ENCODE measurements at regions not wholly inside any gene's neighbourhood (a gene's known extent, or its start where the extent isn't known, plus 50 kb on each side); places are given as distances from the start of the nearest gene placed in this dataset.

- no peak overlapping the region for H3K4me3 ChIP-seq (ENCODE audit: low read depth, low read length)
- CTCF ChIA-PET: no interaction called here
- no peak overlapping the region for H3K27ac ChIP-seq (ENCODE audit: extremely low read depth, low read depth, low read length)
- POLR2A ChIA-PET: no interaction called here
- no peaks in the 10 kb centered on the region for H3K4me1 ChIP-seq (ENCODE audit: control insufficient read depth, insufficient read depth, low read length)
- H3K9me3 ChIP-seq (ENCODE audit: control insufficient read depth, insufficient read depth, low read depth, low read length): no peaks in the 10 kb centered on the region; the same call in 1 of the 2 replicates
- no peak for TF ChIP-seq ZIC2 (tag by site-specific recombination; IDR thresholded peaks at IDR 0.05)
- TF ChIP-seq ZNF621 (tag by site-specific recombination; IDR thresholded peaks at IDR 0.05): no peak
- TF ChIP-seq ZNF302 (tag by site-specific recombination; IDR thresholded peaks at IDR 0.05; ENCODE audit: low read depth): no peak
- no peak for TF ChIP-seq ZNF266 (tag by site-specific recombination; IDR thresholded peaks at IDR 0.05; ENCODE audit: low read depth)
- no peak for TF ChIP-seq ZFP69B (tag by site-specific recombination; IDR thresholded peaks at IDR 0.05)
- no peak for TF ChIP-seq TSHZ1 (tag by site-specific recombination; IDR thresholded peaks at IDR 0.05; ENCODE audit: borderline replicate concordance)
- TF ChIP-seq ZSCAN4 (tag by site-specific recombination; IDR thresholded peaks at IDR 0.05): no peak
- TF ChIP-seq ZBTB8A (tag by site-specific recombination; IDR thresholded peaks at IDR 0.05): no peak
- TF ChIP-seq, protein P1, sequence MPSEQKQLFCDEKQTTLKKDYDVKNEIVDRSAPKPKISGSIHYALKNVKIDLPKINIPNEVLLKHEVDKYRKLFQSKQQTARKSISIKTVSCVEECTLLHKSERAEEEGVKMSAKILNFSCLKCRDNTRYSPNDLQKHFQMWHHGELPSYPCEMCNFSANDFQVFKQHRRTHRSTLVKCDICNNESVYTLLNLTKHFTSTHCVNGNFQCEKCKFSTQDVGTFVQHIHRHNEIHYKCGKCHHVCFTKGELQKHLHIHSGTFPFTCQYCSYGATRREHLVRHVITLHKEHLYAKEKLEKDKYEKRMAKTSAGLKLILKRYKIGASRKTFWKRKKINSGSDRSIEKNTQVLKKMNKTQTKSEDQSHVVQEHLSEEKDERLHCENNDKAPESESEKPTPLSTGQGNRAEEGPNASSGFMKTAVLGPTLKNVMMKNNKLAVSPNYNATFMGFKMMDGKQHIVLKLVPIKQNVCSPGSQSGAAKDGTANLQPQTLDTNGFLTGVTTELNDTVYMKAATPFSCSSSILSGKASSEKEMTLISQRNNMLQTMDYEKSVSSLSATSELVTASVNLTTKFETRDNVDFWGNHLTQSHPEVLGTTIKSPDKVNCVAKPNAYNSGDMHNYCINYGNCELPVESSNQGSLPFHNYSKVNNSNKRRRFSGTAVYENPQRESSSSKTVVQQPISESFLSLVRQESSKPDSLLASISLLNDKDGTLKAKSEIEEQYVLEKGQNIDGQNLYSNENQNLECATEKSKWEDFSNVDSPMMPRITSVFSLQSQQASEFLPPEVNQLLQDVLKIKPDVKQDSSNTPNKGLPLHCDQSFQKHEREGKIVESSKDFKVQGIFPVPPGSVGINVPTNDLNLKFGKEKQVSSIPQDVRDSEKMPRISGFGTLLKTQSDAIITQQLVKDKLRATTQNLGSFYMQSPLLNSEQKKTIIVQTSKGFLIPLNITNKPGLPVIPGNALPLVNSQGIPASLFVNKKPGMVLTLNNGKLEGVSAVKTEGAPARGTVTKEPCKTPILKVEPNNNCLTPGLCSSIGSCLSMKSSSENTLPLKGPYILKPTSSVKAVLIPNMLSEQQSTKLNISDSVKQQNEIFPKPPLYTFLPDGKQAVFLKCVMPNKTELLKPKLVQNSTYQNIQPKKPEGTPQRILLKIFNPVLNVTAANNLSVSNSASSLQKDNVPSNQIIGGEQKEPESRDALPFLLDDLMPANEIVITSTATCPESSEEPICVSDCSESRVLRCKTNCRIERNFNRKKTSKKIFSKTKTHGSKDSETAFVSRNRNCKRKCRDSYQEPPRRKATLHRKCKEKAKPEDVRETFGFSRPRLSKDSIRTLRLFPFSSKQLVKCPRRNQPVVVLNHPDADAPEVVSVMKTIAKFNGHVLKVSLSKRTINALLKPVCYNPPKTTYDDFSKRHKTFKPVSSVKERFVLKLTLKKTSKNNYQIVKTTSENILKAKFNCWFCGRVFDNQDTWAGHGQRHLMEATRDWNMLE (tag by site-specific recombination; conservative IDR thresholded peaks at IDR 0.05; ENCODE audit: low read depth): no peak
- TF ChIP-seq ZNF114 (tag by site-specific recombination; IDR thresholded peaks at IDR 0.05): no peak
- no peak for TF ChIP-seq ZNF837 (tag by site-specific recombination; IDR thresholded peaks at IDR 0.05)
- no peak for TF ChIP-seq ZFP3 (tag by site-specific recombination; IDR thresholded peaks at IDR 0.05; ENCODE audit: low read depth)
- TF ChIP-seq ZNF514 (tag by site-specific recombination; IDR thresholded peaks at IDR 0.05): no peak
- TF ChIP-seq ZFP41 (tag by site-specific recombination; IDR thresholded peaks at IDR 0.05; ENCODE audit: borderline replicate concordance): no peak
- TF ChIP-seq ZNF791 (tag by site-specific recombination; IDR thresholded peaks at IDR 0.05): no peak
- TF ChIP-seq PRDM10 (tag by site-specific recombination; IDR thresholded peaks at IDR 0.05): no peak
- no peak for TF ChIP-seq ZNF776 (tag by site-specific recombination; IDR thresholded peaks at IDR 0.05; ENCODE audit: borderline replicate concordance)
- no peak for TF ChIP-seq ZNF37A (tag by site-specific recombination; IDR thresholded peaks at IDR 0.05)
- no peak for TF ChIP-seq ZSCAN16 (tag by site-specific recombination; IDR thresholded peaks at IDR 0.05)
- no peak for TF ChIP-seq KLF10 (tag by site-specific recombination; IDR thresholded peaks at IDR 0.05)
- no peaks in the 10 kb centered on the region for H3K36me3 ChIP-seq (ENCODE audit: control insufficient read depth in 2 of 2, insufficient read depth in 1 of 2, low read length in 2 of 2)
Measured at GRCh38 chr7:68074242-68074641, 1077.6 kb downstream of the TYW1 start.

All from HEK293 (cell line).